ENCODE measurements at regions not wholly inside any gene's neighbourhood (a gene's known extent, or its start where the extent isn't known, plus 50 kb on each side); places are given as distances from the start of the nearest gene placed in this dataset.

DNA sequence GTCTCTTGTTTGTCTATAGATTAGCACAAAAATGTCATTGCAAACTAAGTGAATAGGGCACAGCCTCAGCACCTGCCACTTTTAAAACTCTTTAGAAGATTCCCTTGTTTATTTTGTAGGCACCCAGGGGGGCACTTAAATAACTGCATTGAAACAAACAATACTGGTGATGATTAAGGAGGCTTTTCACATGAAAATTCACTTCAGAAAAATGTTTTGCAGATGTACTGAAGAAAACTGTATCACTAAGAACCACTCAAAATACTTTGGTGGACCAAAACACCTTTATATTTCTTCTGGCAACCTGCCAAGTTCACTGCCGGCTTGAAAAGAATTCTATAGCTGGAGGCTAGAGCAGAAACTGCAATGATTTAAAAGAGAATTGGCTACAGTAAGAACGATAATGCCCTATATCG lies 281.5 kb downstream of the TOX3 start:
- TF ChIP-seq, protein P1, sequence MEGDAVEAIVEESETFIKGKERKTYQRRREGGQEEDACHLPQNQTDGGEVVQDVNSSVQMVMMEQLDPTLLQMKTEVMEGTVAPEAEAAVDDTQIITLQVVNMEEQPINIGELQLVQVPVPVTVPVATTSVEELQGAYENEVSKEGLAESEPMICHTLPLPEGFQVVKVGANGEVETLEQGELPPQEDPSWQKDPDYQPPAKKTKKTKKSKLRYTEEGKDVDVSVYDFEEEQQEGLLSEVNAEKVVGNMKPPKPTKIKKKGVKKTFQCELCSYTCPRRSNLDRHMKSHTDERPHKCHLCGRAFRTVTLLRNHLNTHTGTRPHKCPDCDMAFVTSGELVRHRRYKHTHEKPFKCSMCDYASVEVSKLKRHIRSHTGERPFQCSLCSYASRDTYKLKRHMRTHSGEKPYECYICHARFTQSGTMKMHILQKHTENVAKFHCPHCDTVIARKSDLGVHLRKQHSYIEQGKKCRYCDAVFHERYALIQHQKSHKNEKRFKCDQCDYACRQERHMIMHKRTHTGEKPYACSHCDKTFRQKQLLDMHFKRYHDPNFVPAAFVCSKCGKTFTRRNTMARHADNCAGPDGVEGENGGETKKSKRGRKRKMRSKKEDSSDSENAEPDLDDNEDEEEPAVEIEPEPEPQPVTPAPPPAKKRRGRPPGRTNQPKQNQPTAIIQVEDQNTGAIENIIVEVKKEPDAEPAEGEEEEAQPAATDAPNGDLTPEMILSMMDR (IDR thresholded peaks at IDR 0.05), result no peak
- no peak for TF ChIP-seq ZFX (IDR thresholded peaks at IDR 0.05; ENCODE audit: borderline replicate concordance)
